NCI-H748 treated with DMSO at 0.1 percent for 48 hours (cell line): ENCODE measurements at regions not wholly inside any gene's neighbourhood (a gene's known extent, or its start where the extent isn't known, plus 50 kb on each side); places are given as distances from the start of the nearest gene placed in this dataset.

ENCODE experiments used
- DNase-seq: peaks from one replicate; lab custom pipeline; 2025; lab: John Stamatoyannopoulos, UW

GRCh38 chr7:91323626-91324158 is 59.5 kb downstream of the FZD1 start:
- DNase-seq = no peak

GRCh38 chr7:91324663-91325062 is 60.4 kb downstream of the FZD1 start:
- no peak for DNase-seq

GRCh38 chr7:91325726-91326125 is 61.5 kb downstream of the FZD1 start:
- DNase-seq = no peak

- no peak for DNase-seq
These were observed 62.4 kb downstream of the FZD1 start for GRCh38 chr7:91326516-91327199.

GRCh38 chr7:91327346-91327745 is 63.1 kb downstream of the FZD1 start:
- DNase-seq = no peak

- no peak for DNase-seq
These were observed 65.3 kb downstream of the FZD1 start for GRCh38 chr7:91329571-91329970.

- no peak for DNase-seq
These were observed 66.1 kb downstream of the FZD1 start for GRCh38 chr7:91330191-91330808.

- DNase-seq = no peak
These were observed 66.6 kb downstream of the FZD1 start for GRCh38 chr7:91330866-91331265.

- DNase-seq = no peak
These were observed 71.9 kb downstream of the FZD1 start for GRCh38 chr7:91336106-91336505.

GRCh38 chr7:91338226-91339020 is 74.2 kb downstream of the FZD1 start:
- DNase-seq = no peak

GRCh38 chr7:91342346-91342745 is 78.1 kb downstream of the FZD1 start:
- no peak for DNase-seq

- no peak for DNase-seq
These were observed 79.3 kb downstream of the FZD1 start for GRCh38 chr7:91343420-91343960.

- no peak for DNase-seq
These were observed 79.9 kb downstream of the FZD1 start for GRCh38 chr7:91343996-91344629.

- DNase-seq = no peak
These were observed 80.7 kb downstream of the FZD1 start for GRCh38 chr7:91344911-91345310.

GRCh38 chr7:91345449-91345848 is 81.2 kb downstream of the FZD1 start:
- DNase-seq = no peak

- no peak for DNase-seq
These were observed 82.2 kb downstream of the FZD1 start for GRCh38 chr7:91346426-91346825.

GRCh38 chr7:91347290-91347689 is 83.1 kb downstream of the FZD1 start:
- no peak for DNase-seq

- DNase-seq = no peak
These were observed 84.5 kb downstream of the FZD1 start for GRCh38 chr7:91348711-91349110.

GRCh38 chr7:91351374-91351773 is 87.1 kb downstream of the FZD1 start:
- no peak for DNase-seq

GRCh38 chr7:91352091-91352490 is 87.9 kb downstream of the FZD1 start:
- DNase-seq = no peak

- DNase-seq = no peak
These were observed 89.6 kb downstream of the FZD1 start for GRCh38 chr7:91353848-91354247.
